Type B pancreatic cell (in vitro differentiated cells): ENCODE measurements at regions not wholly inside any gene's neighbourhood (a gene's known extent, or its start where the extent isn't known, plus 50 kb on each side); places are given as distances from the start of the nearest gene placed in this dataset.
"Not testable (repeated sequence)": the region's sequence is repeated elsewhere in the genome, so short reads cannot be mapped to it uniquely, and the experiment has no call there.

ENCODE experiments used
- DNase-seq: peaks from one replicate; pipeline ENCODE4 v3.0.0; 2021; ENCODE audit warnings: mixed read lengths; ENCODE audit not compliant: unreplicated experiment; ENCODE audit errors: extremely low spot score
- H3K27ac Mint-ChIP-seq: 2 replicates; pipeline ENCODE4 v1.8.0; 2021; ENCODE audit warnings: mild to moderate bottlenecking, mixed read lengths
- H3K27me3 Mint-ChIP-seq: 2 replicates; pipeline ENCODE4 v1.8.0; 2021; ENCODE audit warnings: mixed read lengths
- H3K36me3 Mint-ChIP-seq: 2 replicates; pipeline ENCODE4 v1.8.0; 2021; ENCODE audit warnings: mixed read lengths
- H3K4me1 Mint-ChIP-seq: one replicate; pipeline ENCODE4 v1.8.0; 2021; ENCODE audit warnings: mixed read lengths; ENCODE audit not compliant: unreplicated experiment
- H3K4me3 Mint-ChIP-seq: 2 replicates; pipeline ENCODE4 v1.8.0; 2021; ENCODE audit warnings: mild to moderate bottlenecking, mixed read lengths
- H3K9me3 Mint-ChIP-seq: 2 replicates; pipeline ENCODE4 v1.8.0; 2021; ENCODE audit warnings: mixed read lengths
- TF ChIP-seq, protein P1 (sequence below): fragments of 200-600 bp; sonication (generic); conservative IDR thresholded peaks from 2 replicates; pipeline ENCODE4 v1.5.0; 2021; ENCODE audit warnings: antibody characterized with exemption, mild to moderate bottlenecking

DNA sequence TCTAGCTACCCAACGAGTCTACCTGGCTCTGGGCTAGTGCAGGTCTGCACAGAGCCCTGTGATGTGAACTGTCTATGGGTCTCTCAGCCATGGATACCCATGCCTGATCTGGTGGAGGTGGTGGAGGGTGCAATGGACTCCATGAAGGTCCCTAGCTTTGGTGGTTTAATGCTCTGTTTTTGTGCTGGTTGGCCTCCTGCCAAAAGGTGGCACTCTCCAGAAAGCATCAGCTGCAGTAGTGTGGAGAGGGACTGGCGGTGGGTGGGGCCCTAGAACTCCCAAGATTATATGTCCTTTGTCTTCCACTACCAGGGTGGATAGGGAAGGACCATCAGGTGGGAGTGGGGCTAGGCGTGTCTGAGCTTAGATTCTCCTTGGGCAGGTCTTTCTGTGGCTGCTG lies 290.1 kb downstream of the AGTPBP1 start:
- no peak for DNase-seq
- no peaks in the 10 kb centered on the region for H3K27me3 Mint-ChIP-seq
- H3K36me3 Mint-ChIP-seq: no peaks in the 10 kb centered on the region
- H3K9me3 Mint-ChIP-seq: no peaks in the 10 kb centered on the region
- H3K4me1 Mint-ChIP-seq: no peaks in the 10 kb centered on the region
- no peak overlapping the region for H3K27ac Mint-ChIP-seq
- H3K4me3 Mint-ChIP-seq: no peak overlapping the region
- TF ChIP-seq, protein P1, sequence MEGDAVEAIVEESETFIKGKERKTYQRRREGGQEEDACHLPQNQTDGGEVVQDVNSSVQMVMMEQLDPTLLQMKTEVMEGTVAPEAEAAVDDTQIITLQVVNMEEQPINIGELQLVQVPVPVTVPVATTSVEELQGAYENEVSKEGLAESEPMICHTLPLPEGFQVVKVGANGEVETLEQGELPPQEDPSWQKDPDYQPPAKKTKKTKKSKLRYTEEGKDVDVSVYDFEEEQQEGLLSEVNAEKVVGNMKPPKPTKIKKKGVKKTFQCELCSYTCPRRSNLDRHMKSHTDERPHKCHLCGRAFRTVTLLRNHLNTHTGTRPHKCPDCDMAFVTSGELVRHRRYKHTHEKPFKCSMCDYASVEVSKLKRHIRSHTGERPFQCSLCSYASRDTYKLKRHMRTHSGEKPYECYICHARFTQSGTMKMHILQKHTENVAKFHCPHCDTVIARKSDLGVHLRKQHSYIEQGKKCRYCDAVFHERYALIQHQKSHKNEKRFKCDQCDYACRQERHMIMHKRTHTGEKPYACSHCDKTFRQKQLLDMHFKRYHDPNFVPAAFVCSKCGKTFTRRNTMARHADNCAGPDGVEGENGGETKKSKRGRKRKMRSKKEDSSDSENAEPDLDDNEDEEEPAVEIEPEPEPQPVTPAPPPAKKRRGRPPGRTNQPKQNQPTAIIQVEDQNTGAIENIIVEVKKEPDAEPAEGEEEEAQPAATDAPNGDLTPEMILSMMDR: no peak

GRCh38 chr9:85445887-85446286 lies 295.9 kb downstream of the AGTPBP1 start:
- no peak for DNase-seq
- peaks cover 6% of the 10 kb centered on the region for H3K27me3 Mint-ChIP-seq
- H3K27ac Mint-ChIP-seq: no peak overlapping the region
- TF ChIP-seq, protein P1: no peak
- H3K9me3 Mint-ChIP-seq: no peaks in the 10 kb centered on the region
- no peak overlapping the region for H3K4me3 Mint-ChIP-seq
- H3K36me3 Mint-ChIP-seq: no peaks in the 10 kb centered on the region
- H3K4me1 Mint-ChIP-seq: no peaks in the 10 kb centered on the region

GRCh38 chr9:85444243-85444642 lies 297.5 kb downstream of the AGTPBP1 start:
- no peaks in the 10 kb centered on the region for H3K9me3 Mint-ChIP-seq
- no peak for DNase-seq
- no peaks in the 10 kb centered on the region for H3K4me1 Mint-ChIP-seq
- H3K27me3 Mint-ChIP-seq: peaks cover 6% of the 10 kb centered on the region
- no peak overlapping the region for H3K27ac Mint-ChIP-seq
- no peaks in the 10 kb centered on the region for H3K36me3 Mint-ChIP-seq
- H3K4me3 Mint-ChIP-seq: no peak overlapping the region
- TF ChIP-seq, protein P1: no peak

DNA sequence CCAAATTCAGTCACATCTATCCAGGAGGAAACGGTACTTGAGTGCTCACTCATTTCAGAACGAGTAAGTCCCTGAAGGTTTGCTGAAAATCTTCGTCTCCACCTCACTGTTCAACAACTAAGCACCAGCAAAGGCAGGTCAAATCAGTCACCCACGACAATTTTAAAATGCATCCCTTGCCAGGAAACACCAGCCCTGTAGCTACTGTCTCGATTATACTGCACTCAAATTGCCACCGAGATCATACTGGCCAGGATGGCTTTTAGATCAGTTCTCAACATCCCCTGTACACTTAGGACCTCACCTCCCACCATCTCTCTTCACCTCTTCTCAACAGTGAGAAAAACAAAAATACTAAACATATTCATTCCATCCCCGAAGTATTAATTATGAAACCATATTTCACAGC lies 298.6 kb downstream of the AGTPBP1 start:
- no peaks in the 10 kb centered on the region for H3K36me3 Mint-ChIP-seq
- no peaks in the 10 kb centered on the region for H3K9me3 Mint-ChIP-seq
- peaks cover 10% of the 10 kb centered on the region for H3K27me3 Mint-ChIP-seq
- no peaks in the 10 kb centered on the region for H3K4me1 Mint-ChIP-seq
- H3K27ac Mint-ChIP-seq: no peak overlapping the region
- no peak for DNase-seq
- TF ChIP-seq, protein P1: no peak
- H3K4me3 Mint-ChIP-seq: no peak overlapping the region

- H3K4me1 Mint-ChIP-seq: no peaks in the 10 kb centered on the region
- no peak overlapping the region for H3K27ac Mint-ChIP-seq
- H3K9me3 Mint-ChIP-seq: peaks cover 8% of the 10 kb centered on the region
- peaks cover 16% of the 10 kb centered on the region for H3K27me3 Mint-ChIP-seq
- TF ChIP-seq, protein P1: no peak
- H3K4me3 Mint-ChIP-seq: no peak overlapping the region
- H3K36me3 Mint-ChIP-seq: no peaks in the 10 kb centered on the region
- no peak for DNase-seq
Observed at GRCh38 chr9:85439791-85440190, 302.0 kb downstream of the AGTPBP1 start.

- H3K4me3 Mint-ChIP-seq, H3K4me1 Mint-ChIP-seq, H3K36me3 Mint-ChIP-seq, DNase-seq, H3K27ac Mint-ChIP-seq: not testable (repeated sequence)
- Mint-ChIP-seq H3K27me3 (peaks cover 11% of the 10 kb centered on the region), H3K9me3 (peaks cover 16% of the 10 kb centered on the region)
Observed at GRCh38 chr9:85433956-85434355, 307.8 kb downstream of the AGTPBP1 start.

DNA sequence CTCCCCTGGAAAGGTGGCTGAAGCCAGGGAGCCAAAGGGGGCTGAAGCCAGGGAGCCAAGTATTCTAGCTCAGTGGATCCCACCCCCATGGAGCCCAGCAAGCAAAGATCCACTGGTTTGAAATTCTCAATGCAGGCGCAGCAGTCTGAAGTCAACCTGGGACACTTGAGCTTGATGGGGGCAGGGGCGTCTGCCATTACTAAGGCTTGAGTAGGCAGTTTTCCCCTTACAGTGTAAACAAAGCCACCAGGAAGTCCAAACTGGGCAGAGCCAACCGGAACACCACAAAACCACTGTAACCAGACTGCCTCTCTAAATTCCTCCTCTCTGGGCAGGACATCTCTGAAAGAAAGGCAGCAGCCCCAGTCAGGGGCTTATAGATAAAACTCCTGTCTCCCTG lies 308.2 kb downstream of the AGTPBP1 start:
- H3K27ac Mint-ChIP-seq, H3K4me3 Mint-ChIP-seq, DNase-seq, H3K36me3 Mint-ChIP-seq: not testable (repeated sequence)
- H3K4me1 Mint-ChIP-seq: peaks cover 13% of the 10 kb centered on the region
- peaks cover 13% of the 10 kb centered on the region for H3K27me3 Mint-ChIP-seq
- peaks cover 16% of the 10 kb centered on the region for H3K9me3 Mint-ChIP-seq
